ENCODE measurements at regions not wholly inside any gene's neighbourhood (a gene's known extent, or its start where the extent isn't known, plus 50 kb on each side); places are given as distances from the start of the nearest gene placed in this dataset.

DNA sequence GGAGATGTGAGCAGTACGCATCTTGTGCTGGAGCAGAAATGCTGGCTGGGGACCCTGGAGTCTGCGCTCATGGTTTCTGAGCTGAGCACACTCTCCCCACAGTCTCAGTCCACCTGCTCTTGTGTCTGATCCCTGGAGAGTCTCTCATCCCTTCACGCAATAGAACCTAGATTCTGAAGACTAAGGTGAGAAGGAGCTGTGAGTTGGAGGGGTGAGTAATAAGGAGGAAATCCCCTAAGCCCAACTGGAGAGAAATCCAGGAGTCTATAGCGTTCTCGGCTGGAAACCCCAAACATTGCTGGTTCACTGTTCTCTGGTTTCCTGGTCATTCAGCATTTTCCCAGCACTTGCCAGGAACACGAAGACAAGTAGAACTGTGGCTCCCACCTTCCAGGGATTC, 68.3 kb upstream of the SMNDC1 start:
- Histone ChIP-seq H3K27me3 (ENCODE audit: insufficient read depth, low read depth, low read length) (no peaks in the 10 kb centered on the region), H3K27ac (ENCODE audit: low read length) (no peak overlapping the region), H3K4me2 (ENCODE audit: low read length) (no peak overlapping the region), H4K20me1 (ENCODE audit: insufficient read depth) (no peaks in the 10 kb centered on the region), H3K9me2 (ENCODE audit: insufficient read depth, low read length) (no peaks in the 10 kb centered on the region), H3K9ac (ENCODE audit: low read length) (no peak overlapping the region), H3K9me3 (ENCODE audit: low read length) (no peaks in the 10 kb centered on the region), H3K4me3 (ENCODE audit: low read length) (no peak overlapping the region), H3K36me3 (ENCODE audit: insufficient read depth, low read length) (no peaks in the 10 kb centered on the region), H3K79me2 (replicated peaks; ENCODE audit: insufficient read depth, low read length) (no peaks in the 10 kb centered on the region), H2AFZ (ENCODE audit: low read depth, low read length) (no peak overlapping the region), H3F3A (ENCODE audit: insufficient read depth, low read length, poor library complexity, severe bottlenecking) (no peaks in the 10 kb centered on the region)
- TF ChIP-seq TAF1 (IDR thresholded peaks at IDR 0.05; ENCODE audit: low read depth) (no peak), MXI1 (conservative IDR thresholded peaks at IDR 0.05; ENCODE audit: poor library complexity, severe bottlenecking) (no peak), EZH2 (IDR thresholded peaks at IDR 0.05; ENCODE audit: borderline replicate concordance, insufficient read depth, low read length, poor library complexity, severe bottlenecking) (no peak), POLR2AphosphoS5 (IDR thresholded peaks at IDR 0.05) (no peak), REST (IDR thresholded peaks at IDR 0.05; ENCODE audit: borderline replicate concordance) (no peak), EP300 (conservative IDR thresholded peaks at IDR 0.05; ENCODE audit: poor library complexity, severe bottlenecking) (no peak), SMC3 (conservative IDR thresholded peaks at IDR 0.05; ENCODE audit: poor library complexity) (no peak), RAD21 (conservative IDR thresholded peaks at IDR 0.05) (no peak)
- TF ChIP-seq, protein P1, sequence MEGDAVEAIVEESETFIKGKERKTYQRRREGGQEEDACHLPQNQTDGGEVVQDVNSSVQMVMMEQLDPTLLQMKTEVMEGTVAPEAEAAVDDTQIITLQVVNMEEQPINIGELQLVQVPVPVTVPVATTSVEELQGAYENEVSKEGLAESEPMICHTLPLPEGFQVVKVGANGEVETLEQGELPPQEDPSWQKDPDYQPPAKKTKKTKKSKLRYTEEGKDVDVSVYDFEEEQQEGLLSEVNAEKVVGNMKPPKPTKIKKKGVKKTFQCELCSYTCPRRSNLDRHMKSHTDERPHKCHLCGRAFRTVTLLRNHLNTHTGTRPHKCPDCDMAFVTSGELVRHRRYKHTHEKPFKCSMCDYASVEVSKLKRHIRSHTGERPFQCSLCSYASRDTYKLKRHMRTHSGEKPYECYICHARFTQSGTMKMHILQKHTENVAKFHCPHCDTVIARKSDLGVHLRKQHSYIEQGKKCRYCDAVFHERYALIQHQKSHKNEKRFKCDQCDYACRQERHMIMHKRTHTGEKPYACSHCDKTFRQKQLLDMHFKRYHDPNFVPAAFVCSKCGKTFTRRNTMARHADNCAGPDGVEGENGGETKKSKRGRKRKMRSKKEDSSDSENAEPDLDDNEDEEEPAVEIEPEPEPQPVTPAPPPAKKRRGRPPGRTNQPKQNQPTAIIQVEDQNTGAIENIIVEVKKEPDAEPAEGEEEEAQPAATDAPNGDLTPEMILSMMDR (IDR thresholded peaks at IDR 0.05; ENCODE audit: poor library complexity, severe bottlenecking): no peak

GRCh38 chr10:110373857-110374654, 69.3 kb upstream of the SMNDC1 start:
- H3K4me2 ChIP-seq (ENCODE audit: low read length): no peak overlapping the region
- no peaks in the 10 kb centered on the region for H3K9me2 ChIP-seq (ENCODE audit: insufficient read depth, low read length)
- no peak overlapping the region for H3K4me3 ChIP-seq (ENCODE audit: low read length)
- H3K36me3 ChIP-seq (ENCODE audit: insufficient read depth, low read length): no peaks in the 10 kb centered on the region
- no peaks in the 10 kb centered on the region for H3K27me3 ChIP-seq (ENCODE audit: insufficient read depth, low read depth, low read length)
- H3K27ac ChIP-seq (ENCODE audit: low read length): no peak overlapping the region
- H3K79me2 ChIP-seq (replicated peaks; ENCODE audit: insufficient read depth, low read length): no peaks in the 10 kb centered on the region
- TF ChIP-seq POLR2AphosphoS5 (IDR thresholded peaks at IDR 0.05) (no peak), EZH2 (IDR thresholded peaks at IDR 0.05; ENCODE audit: borderline replicate concordance, insufficient read depth, low read length, poor library complexity, severe bottlenecking) (no peak), MXI1 (conservative IDR thresholded peaks at IDR 0.05; ENCODE audit: poor library complexity, severe bottlenecking) (no peak), TAF1 (IDR thresholded peaks at IDR 0.05; ENCODE audit: low read depth) (no peak), REST (IDR thresholded peaks at IDR 0.05; ENCODE audit: borderline replicate concordance) (no peak), SMC3 (conservative IDR thresholded peaks at IDR 0.05; ENCODE audit: poor library complexity) (no peak), RAD21 (conservative IDR thresholded peaks at IDR 0.05) (no peak), EP300 (conservative IDR thresholded peaks at IDR 0.05; ENCODE audit: poor library complexity, severe bottlenecking) (no peak)
- TF ChIP-seq, protein P1 (IDR thresholded peaks at IDR 0.05; ENCODE audit: poor library complexity, severe bottlenecking): no peak
- H4K20me1 ChIP-seq (ENCODE audit: insufficient read depth): no peaks in the 10 kb centered on the region
- no peak overlapping the region for H2AFZ ChIP-seq (ENCODE audit: low read depth, low read length)
- no peaks in the 10 kb centered on the region for H3K9me3 ChIP-seq (ENCODE audit: low read length)
- no peak overlapping the region for H3K9ac ChIP-seq (ENCODE audit: low read length)
- no peaks in the 10 kb centered on the region for H3F3A ChIP-seq (ENCODE audit: insufficient read depth, low read length, poor library complexity, severe bottlenecking)

Measured in neural cell (in vitro differentiated cells).